MG63 (cell line): ENCODE measurements at regions not wholly inside any gene's neighbourhood (a gene's known extent, or its start where the extent isn't known, plus 50 kb on each side); places are given as distances from the start of the nearest gene placed in this dataset.

ENCODE experiments used
- DNase-seq: peaks from one replicate; pipeline ENCODE4 v3.0.0-alpha.2; 2020
- H3K27me3 ChIP-seq: fragments of 250-450 bp; sonication (Bioruptor Pico); 2 replicates; pipeline ENCODE4 v1.5.1; 2020; ENCODE audit warnings: mild to moderate bottlenecking, moderate library complexity
- H3K36me3 ChIP-seq: fragments of 250-450 bp; sonication (Bioruptor Pico); 2 replicates; pipeline ENCODE4 v1.5.1; 2020; ENCODE audit warnings: mild to moderate bottlenecking, moderate library complexity
- H3K4me3 ChIP-seq: fragments of 250-450 bp; sonication (Bioruptor Pico); 2 replicates; pipeline ENCODE4 v1.5.1; 2020; ENCODE audit warnings: mild to moderate bottlenecking, moderate library complexity
- H3K9me3 ChIP-seq: fragments of 250-450 bp; sonication (Bioruptor Pico); 2 replicates; pipeline ENCODE4 v1.5.1; 2020; ENCODE audit warnings: mild to moderate bottlenecking, moderate library complexity

DNA sequence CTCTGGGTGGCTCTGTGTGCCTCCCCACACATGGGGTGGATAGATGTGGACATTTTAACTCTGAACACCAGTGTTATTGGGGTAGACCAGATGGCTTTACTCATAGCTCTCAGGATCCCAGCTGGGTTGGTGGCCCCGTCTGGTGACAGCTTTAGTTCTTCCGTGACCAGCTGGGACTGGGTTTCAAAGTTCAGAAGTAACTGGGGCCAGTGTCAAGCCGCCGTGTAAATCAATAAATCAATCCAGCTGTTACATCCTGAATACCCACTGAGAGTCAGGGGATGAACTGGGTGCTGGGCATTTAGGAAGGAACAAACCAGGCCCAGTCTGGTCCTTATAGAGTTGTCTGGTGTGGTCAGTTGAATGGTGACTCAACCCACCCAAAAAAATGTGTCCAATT is 269.4 kb downstream of the CTTN start:
- DNase-seq: no peak
- no peaks in the 10 kb centered on the region for H3K27me3 ChIP-seq
- H3K36me3 ChIP-seq: no peaks in the 10 kb centered on the region
- H3K4me3 ChIP-seq: no peak overlapping the region
- no peaks in the 10 kb centered on the region for H3K9me3 ChIP-seq

DNA sequence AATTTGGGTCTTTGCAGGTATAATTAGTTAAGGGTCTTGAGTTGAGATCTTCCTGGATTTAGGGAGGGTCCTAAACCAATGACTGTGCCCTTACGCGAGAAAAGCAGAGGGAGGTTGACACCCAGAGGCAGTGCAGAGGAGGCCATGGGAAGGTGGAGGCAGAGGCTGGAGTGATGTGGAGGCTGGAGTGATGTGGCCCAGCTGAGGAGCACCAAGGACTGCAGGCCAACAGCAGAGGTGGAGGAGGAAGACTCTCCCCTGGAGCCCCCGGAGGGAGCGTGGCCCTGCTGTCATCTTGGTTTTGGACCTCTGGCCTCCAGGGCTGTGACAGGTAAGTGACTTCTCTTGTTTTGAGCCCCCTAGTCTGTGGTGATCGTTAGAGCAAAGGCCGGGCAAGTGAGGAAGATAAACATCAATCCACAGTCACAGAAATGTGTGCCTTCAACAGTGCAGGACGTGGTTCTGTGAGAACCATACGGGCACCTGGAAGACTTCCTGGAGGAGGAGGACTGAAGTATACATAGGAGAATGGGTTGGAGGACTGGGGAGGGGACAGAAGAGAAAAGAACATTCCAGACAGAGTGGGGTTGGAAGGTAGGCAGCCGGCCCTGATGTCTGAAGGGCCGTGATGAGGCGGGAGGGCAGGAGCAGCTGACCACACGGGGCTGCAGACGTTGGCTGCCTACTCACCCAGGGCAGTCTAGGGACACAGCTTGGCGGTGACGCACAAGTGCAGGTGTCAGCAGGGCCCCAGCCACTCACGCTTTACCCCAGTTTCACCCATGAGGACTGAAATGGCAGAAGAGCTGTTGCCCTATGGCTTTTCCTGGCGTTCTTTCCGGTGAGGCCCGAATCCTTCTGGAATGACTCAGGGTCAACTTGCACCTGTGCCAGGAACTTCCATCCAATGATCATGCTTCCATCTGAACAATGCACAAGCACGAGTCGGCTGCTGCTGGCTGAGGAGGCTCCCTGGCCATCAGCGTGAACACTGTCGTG is 270.2 kb downstream of the CTTN start:
- H3K27me3 ChIP-seq: no peaks in the 10 kb centered on the region
- no peak overlapping the region for H3K4me3 ChIP-seq
- H3K9me3 ChIP-seq: no peaks in the 10 kb centered on the region
- no peaks in the 10 kb centered on the region for H3K36me3 ChIP-seq
- DNase-seq: peak; percentile 57

DNA sequence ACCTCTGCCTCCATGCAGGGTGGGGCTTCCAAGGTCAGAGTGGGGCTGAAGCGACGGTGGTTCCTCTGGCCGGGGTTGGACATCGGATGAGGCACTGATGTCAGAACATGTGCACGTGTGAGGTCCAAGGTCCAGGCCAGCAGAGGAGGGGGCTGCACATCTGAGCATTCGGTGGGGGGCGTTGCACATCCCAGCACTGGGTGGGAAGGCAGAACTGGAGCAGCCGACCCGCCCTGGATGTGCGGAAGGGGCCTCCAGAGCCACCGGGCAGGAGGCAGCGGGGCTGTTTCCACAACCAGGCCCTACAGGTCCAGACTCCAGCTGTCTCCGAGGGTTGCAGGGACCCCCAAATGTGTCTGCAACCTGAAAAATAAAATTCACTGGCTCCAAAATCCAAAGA is 271.0 kb downstream of the CTTN start:
- DNase-seq: no peak
- Histone ChIP-seq H3K9me3 (no peaks in the 10 kb centered on the region), H3K27me3 (no peaks in the 10 kb centered on the region), H3K36me3 (no peaks in the 10 kb centered on the region), H3K4me3 (no peak overlapping the region)

DNA sequence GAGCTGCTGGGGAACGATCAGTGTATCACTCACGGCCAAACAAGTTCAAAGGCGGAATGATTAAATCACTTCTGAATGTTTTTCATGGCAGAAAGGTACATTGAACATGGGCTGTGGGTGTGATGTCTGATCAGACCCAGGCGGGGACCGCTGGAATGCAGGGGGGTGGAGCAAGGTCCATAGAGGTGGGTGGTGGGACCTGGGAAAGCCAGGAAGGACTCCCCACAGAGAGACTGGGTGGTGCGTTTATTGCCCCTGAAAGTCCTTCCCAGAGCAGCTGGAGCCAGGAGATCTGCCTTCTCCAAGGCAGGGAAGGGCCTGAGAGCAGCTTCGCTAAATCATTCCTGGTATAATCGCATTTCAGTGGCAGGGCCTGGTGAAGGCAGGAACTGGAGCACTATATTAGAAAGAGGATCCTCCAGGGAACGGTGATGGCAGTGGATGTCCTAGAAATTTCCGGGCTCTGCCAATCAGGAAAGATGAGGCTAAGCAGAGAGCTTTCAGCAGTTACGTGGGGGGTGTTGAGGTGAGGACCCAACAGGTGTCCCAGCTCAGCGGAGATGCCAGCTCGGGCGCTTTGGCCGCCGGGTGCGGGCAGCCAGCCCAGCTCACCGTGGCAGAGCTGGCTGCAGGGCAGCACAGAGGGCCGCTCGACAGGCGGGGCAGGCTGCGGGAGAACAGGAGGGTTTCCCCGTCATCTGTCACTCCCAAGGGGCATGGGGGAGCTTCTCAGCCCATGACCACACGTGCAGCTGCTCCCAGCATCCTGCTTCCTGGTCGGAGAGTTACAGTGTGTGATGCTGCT is 271.7 kb downstream of the CTTN start:
- Histone ChIP-seq H3K27me3 (no peaks in the 10 kb centered on the region), H3K9me3 (no peaks in the 10 kb centered on the region), H3K4me3 (no peak overlapping the region), H3K36me3 (no peaks in the 10 kb centered on the region)
- no peak for DNase-seq

DNA sequence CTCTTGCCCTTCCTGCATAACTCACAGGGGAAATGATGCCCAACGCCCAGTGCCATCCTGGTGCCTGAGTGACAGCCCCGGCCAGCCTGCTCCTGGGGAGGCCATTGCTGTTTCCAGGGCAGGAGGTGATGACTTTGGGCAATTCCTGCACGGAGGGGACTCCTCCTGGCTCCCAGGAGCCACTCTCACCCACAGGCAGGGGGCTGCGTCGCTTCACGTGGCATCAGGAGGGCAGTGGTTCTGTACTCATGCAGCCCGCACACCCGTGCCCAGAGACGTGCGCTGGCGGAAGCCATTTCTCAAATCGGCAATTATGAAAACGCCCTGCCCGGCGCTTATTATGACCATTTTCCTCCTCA is 272.3 kb downstream of the CTTN start:
- H3K4me3 ChIP-seq: no peak overlapping the region
- DNase-seq: no peak
- H3K27me3 ChIP-seq: no peaks in the 10 kb centered on the region
- no peaks in the 10 kb centered on the region for H3K9me3 ChIP-seq
- H3K36me3 ChIP-seq: no peaks in the 10 kb centered on the region

DNA sequence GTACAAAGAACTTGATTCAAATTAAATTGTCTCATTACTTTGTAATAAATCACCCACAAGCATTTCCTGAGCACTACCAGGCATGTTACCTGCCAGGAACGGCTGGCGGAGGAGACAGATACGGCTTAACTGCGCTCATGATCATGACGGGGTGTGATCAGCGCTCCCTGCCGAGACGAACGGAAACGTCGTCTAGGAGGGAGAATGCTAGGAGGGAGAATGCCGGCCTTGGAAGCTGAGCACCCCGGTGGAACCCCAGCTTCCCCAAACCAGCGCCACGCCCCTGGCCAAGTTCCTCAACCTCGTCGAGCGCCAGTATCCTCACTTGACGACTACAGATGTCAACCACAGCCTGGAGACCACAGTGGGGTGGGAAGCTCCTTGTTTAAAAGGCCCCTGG is 272.8 kb downstream of the CTTN start:
- no peaks in the 10 kb centered on the region for H3K9me3 ChIP-seq
- H3K36me3 ChIP-seq: no peaks in the 10 kb centered on the region
- no peak for DNase-seq
- H3K27me3 ChIP-seq: no peaks in the 10 kb centered on the region
- H3K4me3 ChIP-seq: no peak overlapping the region

DNA sequence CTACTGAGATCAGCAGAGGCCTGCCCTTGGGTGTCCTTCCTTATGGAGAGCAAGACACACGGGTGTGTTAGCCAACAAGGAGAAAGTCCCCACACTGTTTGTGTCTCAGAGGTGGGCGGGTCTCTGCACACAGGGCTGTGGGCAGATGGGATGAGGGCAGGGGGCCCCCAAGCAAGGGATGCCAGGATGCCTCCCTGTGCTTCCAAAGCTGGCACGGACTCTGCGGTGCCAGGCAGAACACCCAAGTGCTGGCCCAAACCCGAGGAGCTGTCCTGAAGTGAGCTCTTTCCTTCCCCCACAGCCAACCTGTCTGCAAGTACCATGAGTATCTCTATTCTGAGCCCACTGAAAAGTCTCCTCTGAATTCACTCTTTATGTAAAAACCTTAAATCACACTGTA is 273.3 kb downstream of the CTTN start:
- H3K36me3 ChIP-seq: no peaks in the 10 kb centered on the region
- no peak for DNase-seq
- H3K4me3 ChIP-seq: no peak overlapping the region
- no peaks in the 10 kb centered on the region for H3K9me3 ChIP-seq
- no peaks in the 10 kb centered on the region for H3K27me3 ChIP-seq

DNA sequence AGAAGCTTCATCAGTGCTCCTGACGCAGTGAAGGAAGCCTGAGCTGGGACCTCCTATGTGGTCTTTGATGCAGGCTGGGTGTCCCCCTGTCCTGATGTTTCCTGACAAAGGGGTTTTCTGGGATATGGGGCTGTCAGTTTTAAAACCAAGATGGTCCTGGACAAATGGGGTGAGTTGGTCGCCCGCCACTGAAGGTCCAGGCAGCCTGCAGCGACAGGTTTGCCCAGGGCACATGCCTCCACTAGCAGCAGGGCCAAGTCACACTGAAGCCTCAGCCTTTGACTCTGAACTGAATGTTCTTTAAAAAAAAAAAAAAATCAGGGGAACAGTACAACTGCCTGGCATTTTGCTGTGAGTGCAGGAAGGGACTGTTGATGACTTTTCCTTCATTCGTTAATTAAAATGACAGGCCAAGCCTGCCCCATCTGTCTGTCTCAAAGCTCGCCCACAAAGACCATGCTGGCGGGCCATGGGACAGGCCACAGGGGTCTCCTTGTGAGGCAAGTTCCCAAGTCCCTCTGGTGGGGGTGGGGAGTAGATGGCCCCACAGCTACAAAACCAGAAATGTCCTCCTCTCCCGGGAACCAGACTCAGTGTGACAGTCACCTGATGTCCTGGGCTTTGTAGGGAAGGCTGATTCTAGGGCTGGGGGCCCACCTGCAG is 274.8 kb downstream of the CTTN start:
- no peak overlapping the region for H3K4me3 ChIP-seq
- H3K9me3 ChIP-seq: no peaks in the 10 kb centered on the region
- no peaks in the 10 kb centered on the region for H3K36me3 ChIP-seq
- no peak for DNase-seq
- no peaks in the 10 kb centered on the region for H3K27me3 ChIP-seq

DNA sequence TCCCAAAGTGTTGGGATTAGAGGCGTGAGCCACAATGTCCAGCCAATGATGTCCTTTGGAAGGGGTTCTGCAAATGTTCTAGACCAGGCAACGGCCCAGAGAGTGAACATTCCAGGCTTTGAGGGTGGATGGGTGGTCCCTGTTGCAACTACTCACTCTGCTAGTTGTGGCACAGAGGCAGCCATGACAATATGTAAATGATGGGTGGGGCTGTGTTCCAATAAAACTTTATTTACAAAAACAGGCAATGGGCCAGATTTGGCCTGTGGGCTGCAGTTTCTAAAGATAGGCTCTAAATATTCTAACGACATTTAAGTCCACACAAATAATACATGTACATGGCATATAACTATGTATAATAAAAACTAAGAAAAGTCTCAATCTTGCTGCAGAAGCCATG is 276.3 kb downstream of the CTTN start:
- H3K27me3 ChIP-seq: no peaks in the 10 kb centered on the region
- DNase-seq: no peak
- H3K9me3 ChIP-seq: no peaks in the 10 kb centered on the region
- no peaks in the 10 kb centered on the region for H3K36me3 ChIP-seq
- no peak overlapping the region for H3K4me3 ChIP-seq

DNA sequence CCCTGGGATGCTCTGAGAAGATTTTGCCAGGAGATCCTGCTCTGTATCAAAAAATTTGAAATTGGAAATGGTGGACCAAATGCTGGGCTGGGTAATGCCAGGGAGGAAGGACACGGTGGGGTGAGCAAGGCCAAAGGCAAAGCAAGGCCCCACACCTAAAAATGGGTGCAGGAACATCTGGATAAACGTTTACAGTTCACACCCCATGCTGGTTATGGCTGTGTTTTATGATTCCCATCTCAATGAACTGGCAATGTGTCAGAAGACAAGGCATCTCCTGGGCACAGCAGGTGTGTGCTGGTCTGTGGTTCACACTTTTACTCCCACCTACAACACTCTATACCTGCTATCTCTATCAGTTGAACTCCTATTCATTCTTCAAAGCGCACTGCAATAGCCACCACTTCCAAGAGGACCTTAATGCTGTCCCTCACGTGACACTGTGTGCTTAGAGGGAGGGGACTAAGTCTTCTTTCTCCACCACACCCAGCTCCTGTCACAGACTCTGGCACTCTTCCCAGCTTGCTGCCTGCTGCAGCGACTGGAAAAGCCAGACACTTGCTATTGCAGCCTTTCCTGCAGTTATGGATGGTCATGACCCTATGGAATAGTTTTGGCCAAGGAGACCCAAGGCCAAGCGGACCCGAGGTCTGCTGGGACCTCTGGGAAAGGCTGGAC is 277.5 kb downstream of the CTTN start:
- no peak for DNase-seq
- no peaks in the 10 kb centered on the region for H3K9me3 ChIP-seq
- H3K4me3 ChIP-seq: no peak overlapping the region
- no peaks in the 10 kb centered on the region for H3K27me3 ChIP-seq
- H3K36me3 ChIP-seq: no peaks in the 10 kb centered on the region

DNA sequence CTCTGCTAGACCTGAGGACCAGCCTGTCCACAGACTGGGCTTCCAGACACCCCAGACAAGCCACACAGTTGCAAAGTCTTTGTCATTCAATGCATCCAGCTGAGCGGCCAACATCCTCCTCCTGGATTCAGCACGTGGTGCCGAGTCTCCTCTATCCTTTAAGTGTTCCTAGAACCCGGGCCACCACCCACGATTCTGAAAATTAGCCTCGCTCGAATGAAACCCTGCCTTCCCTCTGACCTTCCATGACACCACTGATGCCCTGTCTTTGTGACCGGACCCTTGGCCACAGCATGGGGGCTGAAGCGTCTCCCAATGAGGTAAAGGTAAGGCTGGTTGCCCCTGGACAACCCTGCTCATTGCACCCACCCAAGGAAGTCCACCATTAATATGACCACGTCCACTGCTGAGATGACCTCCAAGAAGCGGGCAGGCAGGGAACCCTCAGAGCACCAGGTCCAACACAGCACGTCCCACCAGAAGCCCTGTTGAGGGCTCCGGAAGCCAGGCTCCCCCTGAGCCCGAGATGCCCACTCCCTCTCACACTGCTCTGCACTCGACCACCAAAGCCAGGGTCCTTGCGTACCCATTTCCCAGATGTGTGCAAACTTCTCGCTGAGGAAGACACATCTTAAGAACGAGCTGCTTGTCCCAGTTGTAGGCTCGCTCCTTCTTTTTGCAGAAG is 279.0 kb downstream of the CTTN start:
- Histone ChIP-seq H3K9me3 (no peaks in the 10 kb centered on the region), H3K4me3 (no peak overlapping the region), H3K27me3 (no peaks in the 10 kb centered on the region), H3K36me3 (no peaks in the 10 kb centered on the region)
- DNase-seq: no peak

DNA sequence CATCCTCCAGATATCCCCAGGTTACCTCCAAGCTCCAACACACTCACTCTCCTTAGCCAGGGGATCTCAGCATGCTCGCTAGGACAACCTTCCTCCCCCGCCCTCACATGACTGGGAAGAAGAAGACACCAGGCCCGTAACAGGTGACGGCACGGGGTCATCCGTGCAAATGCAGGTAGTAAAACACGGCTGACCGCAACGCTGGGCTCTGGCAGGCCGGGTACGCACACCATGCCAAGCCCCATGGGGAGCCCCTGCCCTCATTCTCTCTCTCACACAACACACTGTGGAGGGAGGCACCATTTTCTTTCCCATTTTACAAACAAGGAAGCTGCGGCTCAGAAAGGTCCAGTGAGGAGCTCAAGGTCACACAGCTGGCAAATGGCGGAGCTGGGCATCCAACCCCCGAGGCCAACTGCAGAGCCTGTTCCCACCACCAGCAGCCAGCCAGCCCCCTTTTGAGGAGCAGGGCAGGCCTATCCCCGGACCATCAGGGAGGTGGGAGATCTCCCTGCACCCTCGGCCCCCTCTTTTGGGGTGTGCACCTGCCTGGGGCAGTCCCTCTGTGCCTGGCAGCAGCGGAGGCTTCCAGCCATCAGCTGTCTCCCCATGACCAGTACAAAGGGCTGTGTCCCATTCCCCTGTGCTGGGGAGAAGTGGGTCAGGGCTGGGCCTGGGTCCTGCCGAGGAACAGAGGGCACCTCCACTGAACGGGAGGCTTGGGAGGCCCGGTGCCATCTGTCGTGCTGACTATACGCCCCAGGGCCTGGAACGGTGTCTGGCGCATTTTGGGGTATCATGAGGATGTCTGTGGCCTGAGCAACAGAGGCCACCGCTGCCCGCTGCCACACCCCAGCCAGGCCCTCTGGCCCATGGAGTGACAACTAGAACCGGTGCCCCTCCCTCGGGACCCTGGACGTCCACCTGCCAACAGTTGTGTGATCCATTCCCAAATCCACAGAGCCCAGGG is 280.9 kb downstream of the CTTN start:
- no peak for DNase-seq
- Histone ChIP-seq H3K4me3 (no peak overlapping the region), H3K9me3 (no peaks in the 10 kb centered on the region)

DNA sequence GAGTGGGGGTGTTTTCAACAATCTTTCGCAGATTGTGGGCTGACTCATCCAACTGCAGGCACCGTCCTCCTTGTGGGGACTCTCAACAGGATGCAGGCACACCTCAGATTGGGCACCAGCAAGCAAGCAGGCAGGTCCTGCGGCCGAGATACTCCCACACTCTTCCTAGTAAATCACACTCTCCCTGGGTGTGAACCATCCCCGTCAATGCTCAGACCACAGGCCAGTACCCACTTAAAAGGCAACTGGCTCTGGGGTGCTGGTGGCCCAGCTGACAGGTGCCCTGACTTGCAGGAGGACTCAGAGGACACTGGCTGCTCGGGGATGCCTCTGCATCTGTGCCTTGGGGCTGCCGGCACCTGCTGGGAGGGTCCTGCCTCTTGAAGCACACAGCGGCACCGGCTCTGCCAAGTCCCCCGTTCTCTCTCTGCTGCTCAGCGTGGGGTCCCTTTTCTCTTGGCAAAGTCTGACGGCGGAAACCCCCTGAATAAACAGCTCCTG is 282.5 kb downstream of the CTTN start:
- Histone ChIP-seq H3K36me3 (no peaks in the 10 kb centered on the region), H3K4me3 (no peak overlapping the region), H3K9me3 (no peaks in the 10 kb centered on the region), H3K27me3 (no peaks in the 10 kb centered on the region)
- DNase-seq: no peak

More for the DNA sequence above, 280.9 kb downstream of the CTTN start:
- no peaks in the 10 kb centered on the region for H3K36me3 ChIP-seq
- H3K27me3 ChIP-seq: no peaks in the 10 kb centered on the region

DNA sequence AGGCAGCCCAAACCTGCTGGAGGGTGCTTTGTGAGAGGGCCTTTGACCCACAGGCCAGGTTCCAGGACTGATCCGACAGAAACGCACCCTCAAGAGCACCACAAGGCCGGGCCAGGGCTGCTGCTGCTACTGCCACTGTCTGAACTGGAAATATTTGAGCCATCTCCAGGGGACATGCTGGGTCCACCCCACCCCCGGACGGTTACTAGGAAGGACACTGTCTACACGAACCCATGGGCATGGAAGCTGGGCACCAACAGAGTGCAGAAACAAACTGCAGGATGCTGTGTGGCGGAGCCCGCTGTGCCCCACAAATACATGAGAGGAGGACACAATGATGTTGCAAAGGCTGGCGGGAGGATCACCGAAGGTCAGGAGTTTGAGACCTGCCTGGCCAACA is 283.7 kb downstream of the CTTN start:
- Histone ChIP-seq H3K36me3 (no peaks in the 10 kb centered on the region), H3K4me3 (no peak overlapping the region), H3K9me3 (no peaks in the 10 kb centered on the region), H3K27me3 (no peaks in the 10 kb centered on the region)
- no peak for DNase-seq

DNA sequence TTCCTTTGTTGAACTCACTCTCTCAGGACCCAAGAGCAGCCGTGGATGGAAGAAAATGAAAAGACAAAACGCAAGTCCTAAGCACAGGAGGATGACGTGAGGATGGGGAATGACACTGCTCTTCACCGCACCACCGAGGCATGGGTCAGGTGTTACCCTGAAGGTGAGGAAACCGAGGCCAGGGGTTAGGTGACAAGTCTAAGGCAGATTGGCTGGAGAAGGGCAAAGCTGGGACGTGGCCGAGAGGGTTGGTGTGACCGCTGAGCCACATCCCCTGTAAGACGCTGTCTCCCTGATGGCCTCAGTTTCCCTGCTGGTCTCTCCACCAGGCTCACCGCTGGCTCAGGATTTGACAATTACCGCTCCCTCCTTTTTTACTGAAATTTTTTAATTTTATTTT is 284.4 kb downstream of the CTTN start:
- no peaks in the 10 kb centered on the region for H3K36me3 ChIP-seq
- no peaks in the 10 kb centered on the region for H3K9me3 ChIP-seq
- DNase-seq: no peak
- H3K27me3 ChIP-seq: no peaks in the 10 kb centered on the region
- H3K4me3 ChIP-seq: no peak overlapping the region
